Loucy (cell line): ENCODE measurements at regions not wholly inside any gene's neighbourhood (a gene's known extent, or its start where the extent isn't known, plus 50 kb on each side); places are given as distances from the start of the nearest gene placed in this dataset.
"Not testable (repeated sequence)": the region's sequence is repeated elsewhere in the genome, so short reads cannot be mapped to it uniquely, and the experiment has no call there.

Experiments
- H2AFZ ChIP-seq: fragments of 200-600 bp; sonication (generic); 2 replicates; pipeline ENCODE4 v1.6.0; 2016; ENCODE audit warnings: antibody characterized with exemption, mild to moderate bottlenecking, low read length, moderate library complexity
- H3F3A ChIP-seq: fragments of 200-600 bp; 2 replicates; pipeline ENCODE4 v1.6.0; 2016; ENCODE audit warnings: antibody characterized with exemption, low read depth, mild to moderate bottlenecking
- H3K27me3 ChIP-seq: fragments of 200-600 bp; sonication (generic); 2 replicates; pipeline ENCODE4 v1.6.1; 2014; ENCODE audit warnings: low read length, mild to moderate bottlenecking; ENCODE audit not compliant: insufficient read depth, poor library complexity, severe bottlenecking
- H3K36me3 ChIP-seq: fragments of 200-600 bp; sonication (generic); 2 replicates; pipeline ENCODE4 v1.6.1; 2016; ENCODE audit warnings: low read length; ENCODE audit not compliant: insufficient read depth
- H3K4me1 ChIP-seq: fragments of 200-600 bp; sonication (generic); 2 replicates; pipeline ENCODE4 v1.5.1; 2014; ENCODE audit warnings: low read length, mild to moderate bottlenecking; ENCODE audit not compliant: insufficient read depth, poor library complexity, severe bottlenecking
- H3K4me2 ChIP-seq: fragments of 200-600 bp; sonication (generic); 2 replicates; pipeline ENCODE4 v1.6.0; 2014; ENCODE audit warnings: antibody characterized with exemption, low read length, low read depth, mild to moderate bottlenecking; ENCODE audit not compliant: poor library complexity, severe bottlenecking
- H3K4me3 ChIP-seq: fragments of 200-600 bp; sonication (generic); 2 replicates; pipeline ENCODE4 v1.5.1; 2014; ENCODE audit warnings: low read length, mild to moderate bottlenecking, mixed read lengths; ENCODE audit not compliant: poor library complexity, severe bottlenecking
- H3K79me2 ChIP-seq: fragments of 200-600 bp; sonication (generic); 2 replicates; pipeline ENCODE4 v1.6.1; 2014; ENCODE audit warnings: low read length; ENCODE audit not compliant: insufficient read depth
- H3K9ac ChIP-seq: fragments of 200-600 bp; sonication (generic); 2 replicates; pipeline ENCODE4 v1.6.0; 2014; ENCODE audit warnings: mild to moderate bottlenecking, low read depth, low read length, moderate library complexity; ENCODE audit not compliant: poor library complexity, severe bottlenecking
- H3K9me2 ChIP-seq: fragments of 200-600 bp; sonication (generic); replicated peaks from 2 replicates; pipeline ENCODE4 v1.6.1; 2016; ENCODE audit warnings: low read depth, low read length, mixed read lengths
- H3K9me3 ChIP-seq: fragments of 200-600 bp; sonication (generic); 2 replicates; pipeline ENCODE4 v1.6.1; 2014; ENCODE audit warnings: mild to moderate bottlenecking, antibody characterized with exemption, low read length, low read depth; ENCODE audit not compliant: insufficient read depth
- H4K20me1 ChIP-seq: fragments of 200-600 bp; sonication (generic); 2 replicates; pipeline ENCODE4 v1.6.0; 2014; ENCODE audit warnings: antibody characterized with exemption, low read length, mild to moderate bottlenecking; ENCODE audit not compliant: insufficient read depth, poor library complexity, severe bottlenecking
- EZH2phosphoT487 ChIP-seq: fragments of 200-600 bp; IDR thresholded peaks from 2 replicates; pipeline ENCODE4 v1.6.1; 2018; ENCODE audit warnings: antibody characterized with exemption, mild to moderate bottlenecking, moderate library complexity, borderline replicate concordance
- TF ChIP-seq, protein P1 (sequence below): fragments of 200-600 bp; sonication (generic); conservative IDR thresholded peaks from 2 replicates; pipeline ENCODE4 v1.5.1; 2014; ENCODE audit warnings: mild to moderate bottlenecking, antibody characterized with exemption, low read length

DNA sequence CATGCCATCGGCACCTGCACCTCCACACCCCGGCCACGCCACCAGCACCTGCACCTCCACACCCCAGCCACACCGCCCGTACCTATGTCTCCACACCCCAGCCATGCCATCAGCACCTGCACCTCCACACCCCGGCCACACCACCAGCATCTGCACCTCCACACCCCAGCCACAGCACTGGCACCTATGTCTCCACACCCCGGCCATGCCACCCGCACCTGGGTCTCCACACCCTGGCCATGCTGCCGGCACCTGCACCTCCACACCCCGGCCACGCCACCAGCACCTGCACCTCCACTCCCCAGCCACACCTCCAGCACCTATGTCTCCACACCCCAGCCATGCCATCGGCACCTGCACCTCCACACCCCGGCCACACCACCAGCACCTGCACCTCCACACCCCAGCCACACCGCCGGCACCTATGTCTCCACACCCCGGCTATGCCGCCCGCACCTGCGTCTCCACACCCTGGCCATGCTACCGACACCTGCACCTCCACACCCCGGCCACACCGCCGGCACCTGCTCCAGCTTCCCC lies 390.3 kb upstream of the MYT1L start:
- no peaks in the 10 kb centered on the region for H4K20me1 ChIP-seq
- H3K4me1 ChIP-seq = no peaks in the 10 kb centered on the region
- H3K36me3 ChIP-seq = no peaks in the 10 kb centered on the region
- no peaks in the 10 kb centered on the region for H3F3A ChIP-seq
- TF ChIP-seq EZH2phosphoT487 = no peak
- TF ChIP-seq, protein P1, sequence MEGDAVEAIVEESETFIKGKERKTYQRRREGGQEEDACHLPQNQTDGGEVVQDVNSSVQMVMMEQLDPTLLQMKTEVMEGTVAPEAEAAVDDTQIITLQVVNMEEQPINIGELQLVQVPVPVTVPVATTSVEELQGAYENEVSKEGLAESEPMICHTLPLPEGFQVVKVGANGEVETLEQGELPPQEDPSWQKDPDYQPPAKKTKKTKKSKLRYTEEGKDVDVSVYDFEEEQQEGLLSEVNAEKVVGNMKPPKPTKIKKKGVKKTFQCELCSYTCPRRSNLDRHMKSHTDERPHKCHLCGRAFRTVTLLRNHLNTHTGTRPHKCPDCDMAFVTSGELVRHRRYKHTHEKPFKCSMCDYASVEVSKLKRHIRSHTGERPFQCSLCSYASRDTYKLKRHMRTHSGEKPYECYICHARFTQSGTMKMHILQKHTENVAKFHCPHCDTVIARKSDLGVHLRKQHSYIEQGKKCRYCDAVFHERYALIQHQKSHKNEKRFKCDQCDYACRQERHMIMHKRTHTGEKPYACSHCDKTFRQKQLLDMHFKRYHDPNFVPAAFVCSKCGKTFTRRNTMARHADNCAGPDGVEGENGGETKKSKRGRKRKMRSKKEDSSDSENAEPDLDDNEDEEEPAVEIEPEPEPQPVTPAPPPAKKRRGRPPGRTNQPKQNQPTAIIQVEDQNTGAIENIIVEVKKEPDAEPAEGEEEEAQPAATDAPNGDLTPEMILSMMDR = no peak
- no peak overlapping the region for H2AFZ ChIP-seq
- no peak overlapping the region for H3K4me2 ChIP-seq
- no peaks in the 10 kb centered on the region for H3K9me2 ChIP-seq
- no peaks in the 10 kb centered on the region for H3K79me2 ChIP-seq
- no peaks in the 10 kb centered on the region; the same call in 1 of the 2 replicates for H3K9me3 ChIP-seq
- H3K27me3 ChIP-seq = no peaks in the 10 kb centered on the region
- no peak overlapping the region for H3K4me3 ChIP-seq
- no peak overlapping the region for H3K9ac ChIP-seq

DNA sequence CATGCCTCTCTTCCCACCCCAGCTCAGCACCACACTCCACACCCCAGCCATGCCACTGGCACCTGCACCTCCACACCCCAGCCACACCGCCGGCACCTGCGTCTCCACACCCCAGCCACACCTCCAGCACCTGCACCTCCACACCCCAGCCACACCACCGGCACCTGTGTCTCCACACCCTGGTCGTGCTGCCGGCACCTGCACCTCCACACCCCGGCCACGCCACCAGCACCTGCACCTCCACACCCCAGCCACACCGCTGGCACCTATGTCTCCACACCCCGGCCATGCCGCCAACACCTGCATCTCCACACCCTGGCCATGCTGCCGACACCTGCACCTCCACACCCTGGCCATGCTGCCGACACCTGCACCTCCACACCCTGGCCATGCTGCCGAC lies 389.7 kb upstream of the MYT1L start:
- not testable (repeated sequence) for H3K79me2 ChIP-seq, H2AFZ ChIP-seq, H3K27me3 ChIP-seq, H3K4me3 ChIP-seq, H4K20me1 ChIP-seq, H3K36me3 ChIP-seq, H3K4me1 ChIP-seq, H3K4me2 ChIP-seq, H3K9me3 ChIP-seq, H3K9me2 ChIP-seq, H3F3A ChIP-seq, H3K9ac ChIP-seq

DNA sequence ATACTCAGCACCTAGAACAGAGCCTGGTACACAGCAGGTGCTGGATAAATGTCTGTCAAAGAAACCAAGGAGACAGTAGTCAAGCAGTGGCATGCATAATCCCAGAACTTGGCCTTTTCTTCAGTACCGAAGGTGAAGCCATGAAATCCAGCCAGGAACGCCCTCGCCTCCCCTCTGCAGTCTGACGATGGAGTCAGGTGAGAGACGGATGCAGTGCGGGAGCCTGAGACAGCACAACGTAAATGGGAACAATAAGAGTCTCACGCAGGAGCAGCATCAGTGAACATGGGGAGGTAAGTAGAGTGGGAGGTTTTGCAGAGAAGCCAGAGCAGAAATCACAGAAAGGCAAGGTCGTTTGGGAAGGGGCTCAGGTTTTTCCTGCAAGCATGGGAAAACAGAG lies 389.3 kb upstream of the MYT1L start:
- H3K9me3 ChIP-seq = no peaks in the 10 kb centered on the region; the same call in 1 of the 2 replicates

DNA sequence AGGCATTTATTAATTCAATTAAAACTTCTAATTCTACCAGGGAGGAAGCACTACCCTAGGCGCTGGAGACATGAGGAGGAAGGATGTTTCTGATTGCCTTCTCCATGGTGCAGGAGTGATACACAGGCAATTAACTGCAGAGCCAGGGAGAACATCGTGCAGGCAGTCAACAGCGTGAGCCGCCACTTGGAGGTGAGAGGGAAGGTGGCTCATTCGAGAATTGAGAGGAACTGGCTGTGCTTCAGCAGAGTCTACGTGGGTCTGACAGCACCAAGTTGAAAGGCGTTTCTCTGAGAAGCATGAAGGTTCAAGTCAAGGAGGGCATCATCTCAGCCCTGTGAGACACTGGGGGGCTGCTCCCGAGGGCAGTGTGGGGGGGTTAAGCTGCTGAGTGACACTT lies 388.7 kb upstream of the MYT1L start:
- Histone ChIP-seq H3K79me2 (no peaks in the 10 kb centered on the region), H3K9ac (no peak overlapping the region), H3K4me3 (no peak overlapping the region), H3F3A (no peaks in the 10 kb centered on the region), H3K4me1 (no peaks in the 10 kb centered on the region), H2AFZ (no peak overlapping the region), H3K27me3 (no peaks in the 10 kb centered on the region), H4K20me1 (no peaks in the 10 kb centered on the region), H3K9me2 (no peaks in the 10 kb centered on the region), H3K36me3 (no peaks in the 10 kb centered on the region), H3K9me3 (no peaks in the 10 kb centered on the region; the same call in 1 of the 2 replicates), H3K4me2 (no peak overlapping the region)
- no peak for TF ChIP-seq EZH2phosphoT487
- TF ChIP-seq, protein P1 = no peak

More for the DNA sequence above, 389.3 kb upstream of the MYT1L start:
- no peak overlapping the region for H2AFZ ChIP-seq
- H3K27me3 ChIP-seq = no peaks in the 10 kb centered on the region
- H3F3A ChIP-seq = no peaks in the 10 kb centered on the region
- H3K36me3 ChIP-seq = no peaks in the 10 kb centered on the region
- H3K79me2 ChIP-seq = no peaks in the 10 kb centered on the region
- no peak overlapping the region for H3K9ac ChIP-seq
- no peaks in the 10 kb centered on the region for H3K4me1 ChIP-seq
- TF ChIP-seq, protein P1 = no peak
- TF ChIP-seq EZH2phosphoT487 = no peak
- H3K4me2 ChIP-seq = no peak overlapping the region
- H3K9me2 ChIP-seq = no peaks in the 10 kb centered on the region
- no peak overlapping the region for H3K4me3 ChIP-seq
- no peaks in the 10 kb centered on the region for H4K20me1 ChIP-seq
